ENCODE measurements at regions not wholly inside any gene's neighbourhood (a gene's known extent, or its start where the extent isn't known, plus 50 kb on each side); places are given as distances from the start of the nearest gene placed in this dataset.

- no peaks in the 10 kb centered on the region for H3K9me3 Mint-ChIP-seq
- no peak for TF ChIP-seq CTCF (IDR thresholded peaks at IDR 0.05)
- H3K4me1 Mint-ChIP-seq = peaks cover 75% of the 10 kb centered on the region
- peaks cover 5% of the 10 kb centered on the region for H3K27me3 Mint-ChIP-seq (ENCODE audit: low read depth, poor library complexity)
- no peak overlapping the region for H3K4me3 Mint-ChIP-seq
- no peaks in the 10 kb centered on the region for H3K36me3 Mint-ChIP-seq (ENCODE audit: low read depth)
- H3K27ac Mint-ChIP-seq = peak overlapping the region; percentile 92
- no peak for DNase-seq
Observed at GRCh38 chr1:56433056-56433577, 146.2 kb downstream of the PLPP3 start.

GRCh38 chr1:56432166-56432971 lies 147.0 kb downstream of the PLPP3 start:
- Mint-ChIP-seq H3K4me1 (peaks cover 68% of the 10 kb centered on the region), H3K27ac (peak overlapping the region; percentile 92), H3K4me3 (no peak overlapping the region), H3K9me3 (no peaks in the 10 kb centered on the region), H3K27me3 (ENCODE audit: low read depth, poor library complexity) (peaks cover 5% of the 10 kb centered on the region), H3K36me3 (ENCODE audit: low read depth) (no peaks in the 10 kb centered on the region)
- DNase-seq = no peak
- no peak for TF ChIP-seq CTCF (IDR thresholded peaks at IDR 0.05)

- Mint-ChIP-seq H3K9me3 (no peaks in the 10 kb centered on the region), H3K27ac (no peak overlapping the region), H3K27me3 (ENCODE audit: low read depth, poor library complexity) (peaks cover 5% of the 10 kb centered on the region), H3K4me3 (no peak overlapping the region), H3K4me1 (peaks cover 47% of the 10 kb centered on the region), H3K36me3 (ENCODE audit: low read depth) (no peaks in the 10 kb centered on the region)
- DNase-seq = no peak
- TF ChIP-seq CTCF (IDR thresholded peaks at IDR 0.05) = no peak
Observed at GRCh38 chr1:56430141-56430839, 149.1 kb downstream of the PLPP3 start.

GRCh38 chr1:56429288-56429687 lies 150.1 kb downstream of the PLPP3 start:
- Mint-ChIP-seq H3K27me3 (ENCODE audit: low read depth, poor library complexity) (peaks cover 8% of the 10 kb centered on the region), H3K36me3 (ENCODE audit: low read depth) (no peaks in the 10 kb centered on the region), H3K4me1 (peaks cover 37% of the 10 kb centered on the region), H3K4me3 (no peak overlapping the region), H3K27ac (no peak overlapping the region), H3K9me3 (no peaks in the 10 kb centered on the region)
- no peak for TF ChIP-seq CTCF (IDR thresholded peaks at IDR 0.05)
- no peak for DNase-seq

- no peaks in the 10 kb centered on the region for H3K9me3 Mint-ChIP-seq
- no peak for DNase-seq
- H3K36me3 Mint-ChIP-seq (ENCODE audit: low read depth) = no peaks in the 10 kb centered on the region
- H3K4me3 Mint-ChIP-seq = no peak overlapping the region
- H3K4me1 Mint-ChIP-seq = peaks cover 12% of the 10 kb centered on the region
- TF ChIP-seq CTCF (IDR thresholded peaks at IDR 0.05) = no peak
- H3K27ac Mint-ChIP-seq = no peak overlapping the region
- peaks cover 8% of the 10 kb centered on the region for H3K27me3 Mint-ChIP-seq (ENCODE audit: low read depth, poor library complexity)
Observed at GRCh38 chr1:56426587-56427381, 152.6 kb downstream of the PLPP3 start.

Measured in nephron progenitor cell (in vitro differentiated cells).